ENCODE measurements at regions not wholly inside any gene's neighbourhood (a gene's known extent, or its start where the extent isn't known, plus 50 kb on each side); places are given as distances from the start of the nearest gene placed in this dataset.

DNA sequence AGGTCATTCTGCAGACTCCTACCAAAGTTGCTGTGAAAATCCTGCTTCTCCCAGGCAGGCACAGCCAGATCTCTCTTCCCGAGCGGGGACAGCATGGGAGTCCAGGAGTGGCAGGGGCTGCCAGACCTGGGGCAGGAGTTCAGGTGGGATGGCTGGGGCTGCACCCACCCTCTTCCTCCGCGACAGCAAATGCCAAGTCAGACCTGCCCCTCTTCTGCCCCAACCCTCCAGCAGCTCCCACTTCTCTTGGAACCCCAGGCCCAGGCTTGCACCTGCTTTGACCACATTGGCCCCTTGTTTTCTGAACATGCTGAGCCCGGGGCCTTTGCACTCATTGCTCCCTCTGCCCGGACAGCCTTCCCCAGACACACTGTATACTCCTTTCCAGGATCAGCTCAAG is 288.2 kb upstream of the HS6ST1 start:
- peak in 1 of 2 donors; percentile 7 for DNase-seq (ENCODE audit: low spot score in 2 of 2)
- no peak overlapping the region for H3K27ac ChIP-seq
- H3K27me3 ChIP-seq: no peaks in the 10 kb centered on the region
- H3K4me1 ChIP-seq: peaks cover 0 to 15% (median 2%) of the 10 kb centered on the region in 4 donors
- no peaks in the 10 kb centered on the region for H3K36me3 ChIP-seq
- TF ChIP-seq, protein P1, sequence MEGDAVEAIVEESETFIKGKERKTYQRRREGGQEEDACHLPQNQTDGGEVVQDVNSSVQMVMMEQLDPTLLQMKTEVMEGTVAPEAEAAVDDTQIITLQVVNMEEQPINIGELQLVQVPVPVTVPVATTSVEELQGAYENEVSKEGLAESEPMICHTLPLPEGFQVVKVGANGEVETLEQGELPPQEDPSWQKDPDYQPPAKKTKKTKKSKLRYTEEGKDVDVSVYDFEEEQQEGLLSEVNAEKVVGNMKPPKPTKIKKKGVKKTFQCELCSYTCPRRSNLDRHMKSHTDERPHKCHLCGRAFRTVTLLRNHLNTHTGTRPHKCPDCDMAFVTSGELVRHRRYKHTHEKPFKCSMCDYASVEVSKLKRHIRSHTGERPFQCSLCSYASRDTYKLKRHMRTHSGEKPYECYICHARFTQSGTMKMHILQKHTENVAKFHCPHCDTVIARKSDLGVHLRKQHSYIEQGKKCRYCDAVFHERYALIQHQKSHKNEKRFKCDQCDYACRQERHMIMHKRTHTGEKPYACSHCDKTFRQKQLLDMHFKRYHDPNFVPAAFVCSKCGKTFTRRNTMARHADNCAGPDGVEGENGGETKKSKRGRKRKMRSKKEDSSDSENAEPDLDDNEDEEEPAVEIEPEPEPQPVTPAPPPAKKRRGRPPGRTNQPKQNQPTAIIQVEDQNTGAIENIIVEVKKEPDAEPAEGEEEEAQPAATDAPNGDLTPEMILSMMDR (IDR thresholded peaks at IDR 0.05): no peak
- no peak for TF ChIP-seq POLR2A (IDR thresholded peaks at IDR 0.05)
- no peak overlapping the region for H3K4me3 ChIP-seq
- H3K9me3 ChIP-seq: no peaks in the 10 kb centered on the region
- 88 to 90% methylated on average over 6 of the region's 6 CpGs for WGBS, 2 donors

DNA sequence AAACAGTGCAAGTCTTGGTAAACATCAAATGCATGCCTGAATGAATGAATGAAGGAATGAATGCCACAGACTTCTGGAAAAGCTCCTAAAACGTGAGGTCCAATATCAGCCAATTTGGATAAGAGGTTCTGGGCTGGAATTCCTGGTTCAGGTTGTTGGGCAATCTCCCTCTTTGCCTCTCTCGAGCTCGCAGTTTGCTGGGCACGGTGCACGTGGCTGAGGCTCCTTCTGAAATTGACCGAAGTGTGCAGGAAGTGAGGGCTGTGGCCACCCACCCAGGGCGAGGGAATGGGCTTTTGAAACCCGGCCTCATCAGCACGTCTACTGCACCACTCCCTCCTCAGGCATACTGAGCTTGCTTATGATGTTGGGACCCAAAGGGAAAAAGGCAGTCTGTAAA is 288.8 kb upstream of the HS6ST1 start:
- Histone ChIP-seq H3K4me1 (peaks cover 0 to 15% (median 2%) of the 10 kb centered on the region in 4 donors), H3K9me3 (no peaks in the 10 kb centered on the region), H3K4me3 (no peak overlapping the region), H3K27me3 (no peaks in the 10 kb centered on the region), H3K36me3 (no peaks in the 10 kb centered on the region), H3K27ac (no peak overlapping the region)
- WGBS, 2 donors: 58 to 61% methylated on average over 9 of the region's 9 CpGs
- DNase-seq (ENCODE audit: low spot score in 2 of 2): peak in 1 of 2 donors; percentile 9
- TF ChIP-seq, protein P1 (IDR thresholded peaks at IDR 0.05): no peak

DNA sequence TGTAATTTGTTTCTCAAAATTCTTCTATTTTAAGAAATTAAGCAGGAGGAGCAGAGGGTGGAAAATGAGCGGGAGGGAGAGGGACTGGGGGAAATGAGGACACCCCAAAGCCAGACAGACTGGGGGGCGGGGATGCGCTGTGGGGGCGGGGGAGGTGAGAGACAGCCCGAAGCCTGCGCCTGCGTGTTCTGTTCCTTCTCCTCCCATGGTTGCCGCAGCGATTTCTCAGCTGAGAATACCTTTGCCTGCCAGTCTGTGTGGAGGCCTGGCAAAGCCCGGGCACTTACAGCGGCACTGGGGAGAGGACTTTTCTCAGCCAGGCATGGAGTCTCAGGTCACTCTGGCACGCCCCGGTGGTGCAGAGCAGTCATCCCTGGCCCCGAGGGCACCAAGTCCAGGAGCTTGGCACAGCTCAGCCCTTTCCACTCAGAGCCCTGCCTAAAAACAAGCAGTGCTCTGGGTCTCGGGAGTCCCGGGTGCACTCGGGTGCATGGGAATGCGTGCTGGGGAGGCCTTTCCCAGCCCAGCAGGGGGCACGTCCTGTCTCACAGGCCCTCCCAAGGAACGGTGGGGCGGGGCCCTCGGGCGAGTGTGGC is 289.3 kb upstream of the HS6ST1 start:
- Histone ChIP-seq H3K27ac (no peak overlapping the region), H3K36me3 (no peaks in the 10 kb centered on the region), H3K27me3 (no peaks in the 10 kb centered on the region), H3K4me1 (peaks cover 0 to 15% (median 2%) of the 10 kb centered on the region in 4 donors), H3K9me3 (no peaks in the 10 kb centered on the region), H3K4me3 (peak overlapping the region in 1 of 4 donors; percentile 28)
- TF ChIP-seq, protein P1 (IDR thresholded peaks at IDR 0.05): no peak
- TF ChIP-seq POLR2A (IDR thresholded peaks at IDR 0.05) (no peak), EP300 (IDR thresholded peaks at IDR 0.05) (no peak)
- peak in 1 of 2 donors; percentile 12 for DNase-seq (ENCODE audit: low spot score in 2 of 2)
- WGBS, 2 donors: 54 to 55% methylated on average over 21 to 23 of the region's 23 CpGs

DNA sequence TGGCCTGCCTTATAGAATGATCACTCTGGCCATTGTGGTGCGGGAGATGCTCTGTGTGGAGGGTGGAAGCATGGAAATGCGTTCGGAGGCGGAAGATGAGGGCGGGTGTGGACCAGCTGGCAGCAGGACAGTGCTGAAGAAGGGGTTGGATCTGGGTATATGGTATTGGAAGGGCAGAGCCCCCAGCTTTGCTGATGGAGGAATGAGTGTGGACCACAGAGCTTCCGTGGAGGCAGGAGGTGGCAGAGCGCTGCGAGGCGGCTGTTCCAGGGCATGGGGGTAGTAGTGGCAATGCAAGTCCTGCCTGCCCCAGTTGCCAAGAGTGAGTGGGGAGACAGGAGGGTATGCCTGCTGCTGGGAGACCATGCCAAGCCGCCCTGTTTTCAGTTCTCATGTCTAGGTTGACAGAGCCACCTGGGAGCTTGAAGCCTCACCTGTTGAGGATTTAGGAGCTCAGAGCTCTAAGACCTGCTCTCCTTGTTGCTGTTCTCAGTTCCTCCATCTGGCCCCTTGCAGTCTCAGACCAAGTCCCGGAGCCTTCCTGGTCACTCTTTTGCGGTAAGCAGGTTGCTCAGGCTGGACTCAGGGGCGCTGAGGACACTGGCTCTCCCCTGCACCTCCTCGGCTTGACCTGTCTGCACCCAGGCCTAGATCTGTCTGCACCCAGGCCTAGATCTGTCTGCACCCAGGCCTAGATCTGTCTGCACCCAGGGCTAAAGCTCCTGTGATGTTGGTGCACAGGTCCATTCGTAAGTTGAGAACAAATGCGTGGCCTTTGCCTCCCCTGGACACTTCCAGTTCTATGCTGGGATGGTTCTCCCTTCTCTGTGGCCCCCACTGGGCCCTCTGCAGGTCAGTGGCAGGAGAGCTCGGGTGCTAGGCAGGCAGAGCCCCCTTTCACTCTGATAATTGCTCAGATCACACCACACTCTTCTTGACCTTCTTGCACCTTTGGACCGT is 290.5 kb upstream of the HS6ST1 start:
- no peaks in the 10 kb centered on the region for H3K9me3 ChIP-seq
- H3K4me1 ChIP-seq: peaks cover 0 to 15% (median 2%) of the 10 kb centered on the region in 4 donors
- H3K4me3 ChIP-seq: no peak overlapping the region
- DNase-seq (ENCODE audit: low spot score in 2 of 2): no peak
- H3K36me3 ChIP-seq: no peaks in the 10 kb centered on the region
- TF ChIP-seq EP300 (IDR thresholded peaks at IDR 0.05) (no peak), POLR2A (IDR thresholded peaks at IDR 0.05) (no peak)
- TF ChIP-seq, protein P1 (IDR thresholded peaks at IDR 0.05): no peak
- 91 to 93% methylated on average over 18 of the region's 18 CpGs for WGBS, 2 donors
- H3K27ac ChIP-seq: no peak overlapping the region
- no peaks in the 10 kb centered on the region for H3K27me3 ChIP-seq

DNA sequence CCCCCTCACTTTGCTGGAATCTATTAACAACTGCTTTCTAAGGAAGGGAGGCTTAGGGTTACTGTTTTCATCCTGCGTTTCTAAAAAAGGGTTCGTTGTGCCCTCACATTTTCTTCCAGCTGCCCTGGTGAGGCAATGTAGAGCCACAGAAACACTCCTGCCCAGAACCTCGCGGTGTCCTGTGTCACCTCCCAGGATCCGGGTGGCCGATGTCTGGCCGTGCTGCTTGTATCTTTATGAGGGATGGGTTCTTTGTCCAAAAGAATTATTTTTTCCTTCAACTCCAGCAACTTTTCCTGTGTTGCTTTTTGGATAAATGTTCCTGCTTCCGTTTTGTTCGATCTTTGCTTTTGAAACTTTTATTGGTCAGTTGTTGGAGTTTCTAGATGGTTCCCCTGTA is 291.8 kb upstream of the HS6ST1 start:
- Histone ChIP-seq H3K4me1 (peaks cover 0 to 15% (median 2%) of the 10 kb centered on the region in 4 donors), H3K27ac (no peak overlapping the region), H3K4me3 (no peak overlapping the region), H3K36me3 (no peaks in the 10 kb centered on the region), H3K27me3 (no peaks in the 10 kb centered on the region), H3K9me3 (no peaks in the 10 kb centered on the region)
- no peak for DNase-seq (ENCODE audit: low spot score in 2 of 2)
- WGBS, 2 donors: 91 to 94% methylated on average over 9 of the region's 9 CpGs
- TF ChIP-seq EP300 (IDR thresholded peaks at IDR 0.05) (no peak), POLR2A (IDR thresholded peaks at IDR 0.05) (no peak)
- TF ChIP-seq, protein P1 (IDR thresholded peaks at IDR 0.05): no peak
